Common myeloid progenitor, CD34-positive (primary cell): ENCODE measurements at regions not wholly inside any gene's neighbourhood (a gene's known extent, or its start where the extent isn't known, plus 50 kb on each side); places are given as distances from the start of the nearest gene placed in this dataset.
A peak's percentile ranks its signal among the peaks of the same experiment; 100 is the strongest.

Experiments
- CTCF ChIA-PET: fragments of 350-600 bp; sonication (Branson Sonifier 250); formaldehyde crosslinking; loops from one replicate; lab custom pipeline; 2021; ENCODE audit warnings: antibody characterized with exemption; lab: Charles Lee
- POLR2A ChIA-PET: fragments of 350-600 bp; sonication (Branson Sonifier 250); formaldehyde crosslinking; loops from one replicate; lab custom pipeline; 2021; ENCODE audit warnings: antibody characterized with exemption; lab: Charles Lee
- DNase-seq, 3 donors: peaks; one replicate each; pipeline versions ENCODE4 v3.0.0 to v3.0.0-alpha.2; 2013
- H3K27ac ChIP-seq, 2 experiments: 1 replicate in 1 of 2; 2 replicates in 1 of 2; pipeline ENCODE4 v1.7.0; 2013; ENCODE audit warnings: inconsistent platforms in 2 of 2, low read length in 2 of 2, mild to moderate bottlenecking in 2 of 2, low read depth in 1 of 2, moderate library complexity in 1 of 2; ENCODE audit not compliant: severe bottlenecking in 2 of 2, insufficient read depth in 1 of 2, poor library complexity in 1 of 2
- H3K27me3 ChIP-seq, 5 experiments: replicated peaks in 2 of 5; 1 replicate in 3 of 5; 2 replicates in 2 of 5; pipeline versions ENCODE4 v1.6.1 to v1.7.0; 2013; ENCODE audit warnings: low read length in 4 of 5, mild to moderate bottlenecking in 2 of 5, moderate library complexity in 2 of 5, inconsistent platforms in 1 of 5; ENCODE audit not compliant: insufficient read depth in 5 of 5, control insufficient read depth in 4 of 5
- H3K36me3 ChIP-seq, 4 experiments: 1 replicate in 2 of 4; 2 replicates in 2 of 4; pipeline versions ENCODE4 v1.6.1 to v1.7.0; 2013; ENCODE audit warnings: low read length in 3 of 4, control low read depth in 1 of 4, mild to moderate bottlenecking in 1 of 4; ENCODE audit not compliant: control insufficient read depth in 4 of 4, insufficient read depth in 4 of 4
- H3K4me1 ChIP-seq, 4 experiments: 1 replicate in 3 of 4; 2 replicates in 1 of 4; pipeline versions ENCODE4 v1.6.1 to v1.7.1; 2013; ENCODE audit warnings: low read length in 3 of 4, mild to moderate bottlenecking in 3 of 4, control low read depth in 1 of 4, inconsistent platforms in 1 of 4, moderate library complexity in 1 of 4; ENCODE audit not compliant: control insufficient read depth in 4 of 4, insufficient read depth in 4 of 4; ENCODE audit errors: control extremely low read depth in 1 of 4
- H3K4me3 ChIP-seq, 7 experiments: 1 replicate in 4 of 7; 2 replicates in 3 of 7; pipeline versions ENCODE4 v1.5.1 to v1.7.0; 2013; ENCODE audit warnings: mild to moderate bottlenecking in 7 of 7, low read length in 6 of 7, moderate library complexity in 6 of 7, inconsistent platforms in 2 of 7, low read depth in 2 of 7, control low read depth in 1 of 7; ENCODE audit not compliant: insufficient read depth in 4 of 7, control insufficient read depth in 1 of 7; ENCODE audit errors: extremely low read depth in 1 of 7
- H3K9me3 ChIP-seq, 5 experiments: 1 replicate in 4 of 5; 2 replicates in 1 of 5; pipeline versions ENCODE4 v1.6.1 to v1.7.1; 2013; ENCODE audit warnings: low read length in 4 of 5, mild to moderate bottlenecking in 2 of 5, inconsistent platforms in 1 of 5, low read depth in 1 of 5, moderate library complexity in 1 of 5; ENCODE audit not compliant: control insufficient read depth in 4 of 5, insufficient read depth in 2 of 5; ENCODE audit errors: control extremely low read depth in 1 of 5
- WGBS: methylation state at CpG from one replicate; pipeline ENCODE4 v1.1.5; 2013; ENCODE audit not compliant: insufficient coverage; 5-methylcytosine and 5-hydroxymethylcytosine counted together

- Histone ChIP-seq H3K36me3 (no peaks in the 10 kb centered on the region), H3K27ac (no peak overlapping the region), H3K27me3 (no peaks in the 10 kb centered on the region), H3K4me1 (no peaks in the 10 kb centered on the region), H3K4me3 (no peak overlapping the region), H3K9me3 (no peaks in the 10 kb centered on the region)
- CTCF ChIA-PET = interaction anchor here (1.0 kb wide), 1 partner anchor 15 kb away, joined by 3 read pairs; no protein-coding TSS in a partner anchor
- POLR2A ChIA-PET = no interaction called here
- WGBS = no CpG with 5 or more reads among the region's 3 CpGs
- DNase-seq = no peak
These were observed 242.9 kb upstream of the GK2 start for GRCh38 chr4:79650794-79651431.

DNA sequence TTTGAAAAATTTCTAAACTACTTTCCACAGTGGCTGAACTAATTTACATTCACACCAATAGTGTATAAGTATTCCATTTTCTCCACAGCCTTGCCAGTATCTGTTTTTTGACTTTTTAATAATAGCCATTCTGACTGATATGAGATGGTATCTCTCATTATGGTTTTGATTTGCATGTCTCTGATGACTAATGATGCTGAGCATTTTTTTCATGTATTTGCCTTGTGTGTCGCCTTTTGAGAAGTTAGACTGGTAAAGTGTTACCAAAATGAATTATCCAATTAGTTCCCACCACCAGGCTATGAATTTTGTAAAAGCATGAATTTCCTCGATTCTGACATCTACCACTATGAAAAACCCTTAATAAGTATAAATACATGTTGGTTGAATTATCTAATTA is 242.2 kb upstream of the GK2 start:
- ChIA-PET CTCF (interaction anchor here (1.0 kb wide), 1 partner anchor 14 kb away, joined by 3 read pairs; no protein-coding TSS in a partner anchor), POLR2A (no interaction called here)
- Histone ChIP-seq H3K4me3 (no peak overlapping the region), H3K4me1 (no peaks in the 10 kb centered on the region), H3K27me3 (no peaks in the 10 kb centered on the region), H3K27ac (no peak overlapping the region), H3K36me3 (no peaks in the 10 kb centered on the region), H3K9me3 (no peaks in the 10 kb centered on the region)
- WGBS = no CpG with 5 or more reads among the region's 2 CpGs
- no peak for DNase-seq

DNA sequence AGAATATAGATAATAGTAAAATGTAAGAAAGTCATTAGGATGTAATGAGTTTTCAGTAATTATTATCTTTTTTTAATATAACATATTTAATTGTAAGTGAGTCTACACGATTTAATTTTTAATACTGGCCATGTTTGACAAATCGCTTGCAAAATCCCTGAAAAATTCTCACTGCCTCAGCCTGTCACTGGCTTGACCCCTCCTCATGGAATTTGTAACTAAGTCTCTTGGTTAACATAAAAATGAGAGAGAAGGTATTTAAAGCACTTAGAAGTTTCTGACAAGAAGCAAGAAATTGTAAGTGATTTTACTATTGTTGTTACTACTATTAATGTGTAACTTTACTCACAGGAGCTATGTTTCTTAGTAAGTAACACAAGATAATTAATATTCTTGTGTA is 237.9 kb upstream of the GK2 start:
- POLR2A ChIA-PET = no interaction called here
- H3K27ac ChIP-seq = no peak overlapping the region
- no peaks in the 10 kb centered on the region for H3K27me3 ChIP-seq
- H3K4me3 ChIP-seq = no peak overlapping the region
- no peak for DNase-seq
- CTCF ChIA-PET = no interaction called here
- no peaks in the 10 kb centered on the region for H3K36me3 ChIP-seq
- H3K4me1 ChIP-seq = no peaks in the 10 kb centered on the region
- H3K9me3 ChIP-seq = no peaks in the 10 kb centered on the region
- WGBS = no CpG with 5 or more reads among the region's 2 CpGs

GRCh38 chr4:79638735-79639134 is 230.7 kb upstream of the GK2 start:
- Histone ChIP-seq H3K4me1 (no peaks in the 10 kb centered on the region), H3K27me3 (no peaks in the 10 kb centered on the region), H3K4me3 (no peak overlapping the region), H3K36me3 (no peaks in the 10 kb centered on the region), H3K27ac (no peak overlapping the region), H3K9me3 (no peaks in the 10 kb centered on the region)
- WGBS = 100% methylated on average over 1 of the region's 1 CpG
- ChIA-PET CTCF (no interaction called here), POLR2A (interaction anchor here (0.7 kb wide), 2 partner anchors 250 to 667 kb away, joined by 3 to 7 read pairs; no protein-coding TSS in a partner anchor)
- no peak for DNase-seq

DNA sequence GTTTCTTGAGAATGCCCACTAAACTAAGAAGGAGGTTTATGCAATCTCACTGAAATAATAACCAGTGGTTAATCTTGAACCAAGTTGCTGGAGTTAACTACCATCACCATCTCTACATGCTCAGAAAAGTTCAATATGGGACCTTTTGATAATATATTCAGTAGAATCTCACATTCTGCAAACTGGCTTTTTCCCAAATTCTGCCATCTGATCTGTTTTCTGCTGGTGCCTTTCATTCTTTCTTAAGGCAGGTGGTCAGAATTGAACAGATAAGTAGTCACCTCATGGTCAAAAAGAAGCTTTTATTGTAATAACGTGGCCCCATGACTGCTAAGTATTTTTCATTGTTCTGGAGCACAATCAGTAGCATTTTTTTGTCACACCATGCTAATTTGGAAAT is 229.0 kb upstream of the GK2 start:
- Histone ChIP-seq H3K4me1 (no peaks in the 10 kb centered on the region), H3K36me3 (no peaks in the 10 kb centered on the region), H3K27ac (no peak overlapping the region), H3K9me3 (no peaks in the 10 kb centered on the region), H3K4me3 (no peak overlapping the region), H3K27me3 (no peaks in the 10 kb centered on the region)
- DNase-seq = no peak
- ChIA-PET CTCF (interaction anchor here (1.0 kb wide), 1 partner anchor 14 kb away, joined by 3 read pairs; no protein-coding TSS in a partner anchor), POLR2A (no interaction called here)
- WGBS = no CpG with 5 or more reads among the region's 1 CpG

GRCh38 chr4:79634111-79634510 is 226.1 kb upstream of the GK2 start:
- no peak for DNase-seq
- WGBS = 100% methylated on average over 5 of the region's 9 CpGs
- no peak overlapping the region for H3K27ac ChIP-seq
- ChIA-PET POLR2A (no interaction called here), CTCF (no interaction called here)
- no peaks in the 10 kb centered on the region for H3K4me1 ChIP-seq
- H3K9me3 ChIP-seq = no peaks in the 10 kb centered on the region
- no peaks in the 10 kb centered on the region for H3K36me3 ChIP-seq
- H3K4me3 ChIP-seq = no peak overlapping the region
- H3K27me3 ChIP-seq = no peaks in the 10 kb centered on the region

- H3K4me3 ChIP-seq = no peak overlapping the region
- no peaks in the 10 kb centered on the region for H3K9me3 ChIP-seq
- WGBS = 100% methylated on average over 3 of the region's 3 CpGs
- ChIA-PET CTCF (interaction anchor here (1.0 to 1.8 kb wide), 3 partner anchors 9 to 27 kb away, joined by 3 to 4 read pairs (median 4); no protein-coding TSS in a partner anchor), POLR2A (no interaction called here)
- peak in 1 of 3 donors; percentile 21 for DNase-seq
- no peaks in the 10 kb centered on the region for H3K27me3 ChIP-seq
- H3K4me1 ChIP-seq = no peaks in the 10 kb centered on the region
- H3K27ac ChIP-seq = no peak overlapping the region
- no peaks in the 10 kb centered on the region for H3K36me3 ChIP-seq
These were observed 224.1 kb upstream of the GK2 start for GRCh38 chr4:79632114-79632513.
